ENCODE measurements at regions not wholly inside any gene's neighbourhood (a gene's known extent, or its start where the extent isn't known, plus 50 kb on each side); places are given as distances from the start of the nearest gene placed in this dataset.
"Not testable (repeated sequence)": the region's sequence is repeated elsewhere in the genome, so short reads cannot be mapped to it uniquely, and the experiment has no call there.

GRCh38 chr11:67940440-67940839 is 63.5 kb downstream of the UNC93B1 start:
- not testable (repeated sequence) for H3K4me3 ChIP-seq (ENCODE audit: low read depth in 1 of 2, low read length in 2 of 2); H3K27me3 ChIP-seq (ENCODE audit: control insufficient read depth in 1 of 2, insufficient read depth in 2 of 2, low read length in 2 of 2); H3K36me3 ChIP-seq (ENCODE audit: insufficient read depth, low read length); H3K9ac ChIP-seq (ENCODE audit: low read length); H3K4me1 ChIP-seq (ENCODE audit: insufficient read depth, low read length); H3K27ac ChIP-seq (ENCODE audit: low read depth, low read length); H3K9me3 ChIP-seq (ENCODE audit: low read length)

DNA sequence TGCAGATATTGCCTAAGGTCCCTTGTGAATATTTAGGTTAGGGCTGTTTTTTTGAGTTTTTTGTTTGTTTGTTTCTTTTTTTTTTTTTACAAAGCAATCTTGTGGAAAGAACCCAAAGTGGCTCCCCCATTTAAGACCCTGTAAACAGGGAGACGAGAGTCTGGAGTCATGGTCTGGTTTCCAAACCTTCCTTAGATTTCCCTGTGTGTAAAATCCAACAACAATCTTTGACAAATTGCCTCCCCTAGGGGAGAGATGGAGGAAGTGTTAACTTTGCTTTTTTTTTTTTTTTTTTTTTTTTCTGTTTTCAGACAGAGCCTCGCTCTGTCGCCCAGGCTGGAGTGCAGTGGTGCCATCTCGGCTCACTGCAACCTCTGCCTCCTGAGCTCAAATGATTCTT is 64.9 kb downstream of the UNC93B1 start:
- H3K9ac ChIP-seq (ENCODE audit: low read length); H3K9me3 ChIP-seq (ENCODE audit: low read length); H3K4me1 ChIP-seq (ENCODE audit: insufficient read depth, low read length); H3K27me3 ChIP-seq (ENCODE audit: control insufficient read depth in 1 of 2, insufficient read depth in 2 of 2, low read length in 2 of 2); H3K27ac ChIP-seq (ENCODE audit: low read depth, low read length); H3K4me3 ChIP-seq (ENCODE audit: low read depth in 1 of 2, low read length in 2 of 2); H3K36me3 ChIP-seq (ENCODE audit: insufficient read depth, low read length): not testable (repeated sequence)

GRCh38 chr11:67938371-67938770 is 65.5 kb downstream of the UNC93B1 start:
- H3K27me3 ChIP-seq (ENCODE audit: control insufficient read depth in 1 of 2, insufficient read depth in 2 of 2, low read length in 2 of 2); H3K4me3 ChIP-seq (ENCODE audit: low read depth in 1 of 2, low read length in 2 of 2); H3K27ac ChIP-seq (ENCODE audit: low read depth, low read length); H3K4me1 ChIP-seq (ENCODE audit: insufficient read depth, low read length); H3K36me3 ChIP-seq (ENCODE audit: insufficient read depth, low read length); H3K9ac ChIP-seq (ENCODE audit: low read length); H3K9me3 ChIP-seq (ENCODE audit: low read length): not testable (repeated sequence)

DNA sequence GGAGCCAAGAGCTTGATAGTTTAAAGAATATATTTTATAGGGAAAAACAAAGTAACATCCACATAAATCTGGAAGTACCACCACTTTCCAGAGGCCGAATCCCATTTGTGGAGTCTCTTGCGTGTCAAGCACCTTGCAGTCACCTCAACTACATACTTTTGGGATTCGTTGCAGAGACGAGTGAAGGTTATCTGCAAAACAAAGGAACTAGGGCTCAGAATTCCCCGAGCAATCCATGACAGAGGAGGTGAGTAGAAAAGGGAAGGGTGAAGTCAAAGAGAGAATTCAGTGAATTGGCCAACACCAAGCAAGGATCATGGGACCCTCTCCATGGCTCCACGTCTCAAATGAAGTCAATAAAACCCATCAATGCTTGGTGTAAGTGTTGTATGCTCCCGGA is 80.3 kb downstream of the UNC93B1 start:
- H3K27me3 ChIP-seq (ENCODE audit: control insufficient read depth in 1 of 2, insufficient read depth in 2 of 2, low read length in 2 of 2); H3K9ac ChIP-seq (ENCODE audit: low read length); H3K9me3 ChIP-seq (ENCODE audit: low read length); H3K27ac ChIP-seq (ENCODE audit: low read depth, low read length); H3K4me3 ChIP-seq (ENCODE audit: low read depth in 1 of 2, low read length in 2 of 2); H3K36me3 ChIP-seq (ENCODE audit: insufficient read depth, low read length); H3K4me1 ChIP-seq (ENCODE audit: insufficient read depth, low read length): not testable (repeated sequence)

DNA sequence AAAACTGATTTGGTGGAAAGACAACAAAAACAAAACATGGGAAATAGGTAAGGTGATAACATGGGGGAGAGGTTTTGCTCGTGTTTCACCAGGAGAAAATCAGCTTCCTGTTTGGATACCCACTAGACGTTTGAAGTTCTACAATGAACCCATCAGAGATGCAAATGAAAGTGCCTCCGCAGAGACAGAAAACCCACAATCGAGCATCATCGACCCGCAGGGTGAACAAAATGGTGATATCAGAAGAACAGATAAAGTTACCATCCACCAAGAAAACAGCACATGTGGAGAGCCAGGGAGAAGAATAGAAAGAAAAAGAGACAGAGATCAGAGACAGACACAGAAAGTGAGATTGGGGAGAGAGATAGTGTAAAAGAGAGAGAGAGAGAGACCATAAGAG is 83.4 kb downstream of the UNC93B1 start:
- H3K27ac ChIP-seq (ENCODE audit: low read depth, low read length); H3K9ac ChIP-seq (ENCODE audit: low read length); H3K4me3 ChIP-seq (ENCODE audit: low read depth in 1 of 2, low read length in 2 of 2); H3K4me1 ChIP-seq (ENCODE audit: insufficient read depth, low read length); H3K27me3 ChIP-seq (ENCODE audit: control insufficient read depth in 1 of 2, insufficient read depth in 2 of 2, low read length in 2 of 2); H3K9me3 ChIP-seq (ENCODE audit: low read length); H3K36me3 ChIP-seq (ENCODE audit: insufficient read depth, low read length): not testable (repeated sequence)

- H3K4me3 ChIP-seq (ENCODE audit: low read depth in 1 of 2, low read length in 2 of 2); H3K36me3 ChIP-seq (ENCODE audit: insufficient read depth, low read length); H3K27me3 ChIP-seq (ENCODE audit: control insufficient read depth in 1 of 2, insufficient read depth in 2 of 2, low read length in 2 of 2); H3K4me1 ChIP-seq (ENCODE audit: insufficient read depth, low read length); H3K9ac ChIP-seq (ENCODE audit: low read length); H3K9me3 ChIP-seq (ENCODE audit: low read length); H3K27ac ChIP-seq (ENCODE audit: low read depth, low read length): not testable (repeated sequence)
Observed at GRCh38 chr11:67912184-67912583, 91.7 kb downstream of the UNC93B1 start.

DNA sequence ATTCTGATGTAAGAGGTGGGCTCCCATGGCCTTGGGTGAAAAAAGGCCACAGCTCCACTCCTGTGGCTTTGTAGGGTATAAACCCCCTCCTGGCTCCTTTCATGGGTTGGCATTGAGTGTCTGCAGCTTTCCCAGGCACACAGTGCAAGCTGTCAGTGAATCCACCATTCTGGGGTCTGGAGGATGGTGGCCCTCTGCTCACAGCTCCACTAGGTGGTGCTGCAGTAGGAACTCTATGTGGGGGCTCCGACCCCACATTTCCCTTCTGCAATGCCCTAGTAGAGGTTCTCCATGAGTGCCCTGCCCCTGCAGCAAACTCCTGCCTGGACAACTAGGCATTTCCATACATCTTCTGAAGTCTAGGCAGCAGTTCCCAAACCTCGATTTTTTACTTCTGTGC is 92.7 kb downstream of the UNC93B1 start:
- H3K4me1 ChIP-seq (ENCODE audit: insufficient read depth, low read length); H3K4me3 ChIP-seq (ENCODE audit: low read depth in 1 of 2, low read length in 2 of 2); H3K27me3 ChIP-seq (ENCODE audit: control insufficient read depth in 1 of 2, insufficient read depth in 2 of 2, low read length in 2 of 2); H3K9ac ChIP-seq (ENCODE audit: low read length); H3K9me3 ChIP-seq (ENCODE audit: low read length); H3K27ac ChIP-seq (ENCODE audit: low read depth, low read length); H3K36me3 ChIP-seq (ENCODE audit: insufficient read depth, low read length): not testable (repeated sequence)

DNA sequence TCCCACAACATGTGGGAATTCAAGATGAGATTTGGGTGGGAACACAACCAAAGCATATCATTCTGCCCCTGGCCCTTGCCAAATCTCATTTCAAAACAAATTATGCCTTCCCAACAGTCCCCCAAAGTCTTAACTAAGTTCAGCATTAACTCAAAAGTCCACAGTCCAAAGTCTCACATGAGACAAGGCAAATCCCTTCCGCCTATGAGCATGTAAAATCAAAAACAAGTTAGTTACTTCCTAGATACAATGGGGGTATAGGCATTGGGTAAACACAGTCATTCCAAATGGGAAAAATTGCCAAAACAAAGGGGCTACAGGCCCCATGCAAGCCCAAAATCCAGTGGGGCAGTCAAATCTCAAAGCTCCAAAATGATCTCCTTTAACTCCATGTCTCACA is 93.1 kb downstream of the UNC93B1 start:
- H3K4me1 ChIP-seq (ENCODE audit: insufficient read depth, low read length); H3K27ac ChIP-seq (ENCODE audit: low read depth, low read length); H3K4me3 ChIP-seq (ENCODE audit: low read depth in 1 of 2, low read length in 2 of 2); H3K9me3 ChIP-seq (ENCODE audit: low read length); H3K36me3 ChIP-seq (ENCODE audit: insufficient read depth, low read length); H3K9ac ChIP-seq (ENCODE audit: low read length); H3K27me3 ChIP-seq (ENCODE audit: control insufficient read depth in 1 of 2, insufficient read depth in 2 of 2, low read length in 2 of 2): not testable (repeated sequence)

- not testable (repeated sequence) for H3K36me3 ChIP-seq (ENCODE audit: insufficient read depth, low read length); H3K27me3 ChIP-seq (ENCODE audit: control insufficient read depth in 1 of 2, insufficient read depth in 2 of 2, low read length in 2 of 2); H3K4me1 ChIP-seq (ENCODE audit: insufficient read depth, low read length); H3K4me3 ChIP-seq (ENCODE audit: low read depth in 1 of 2, low read length in 2 of 2); H3K9ac ChIP-seq (ENCODE audit: low read length); H3K27ac ChIP-seq (ENCODE audit: low read depth, low read length); H3K9me3 ChIP-seq (ENCODE audit: low read length)
Observed at GRCh38 chr11:67906969-67907368, 96.9 kb downstream of the UNC93B1 start.

GRCh38 chr11:67899462-67899861 is 104.4 kb downstream of the UNC93B1 start:
- H3K9ac ChIP-seq (ENCODE audit: low read length); H3K4me3 ChIP-seq (ENCODE audit: low read depth in 1 of 2, low read length in 2 of 2); H3K27me3 ChIP-seq (ENCODE audit: control insufficient read depth in 1 of 2, insufficient read depth in 2 of 2, low read length in 2 of 2); H3K4me1 ChIP-seq (ENCODE audit: insufficient read depth, low read length); H3K27ac ChIP-seq (ENCODE audit: low read depth, low read length); H3K36me3 ChIP-seq (ENCODE audit: insufficient read depth, low read length); H3K9me3 ChIP-seq (ENCODE audit: low read length): not testable (repeated sequence)

GRCh38 chr11:67893487-67893886 is 110.4 kb downstream of the UNC93B1 start:
- not testable (repeated sequence) for H3K4me1 ChIP-seq (ENCODE audit: insufficient read depth, low read length); H3K27me3 ChIP-seq (ENCODE audit: control insufficient read depth in 1 of 2, insufficient read depth in 2 of 2, low read length in 2 of 2); H3K27ac ChIP-seq (ENCODE audit: low read depth, low read length); H3K9me3 ChIP-seq (ENCODE audit: low read length); H3K36me3 ChIP-seq (ENCODE audit: insufficient read depth, low read length); H3K9ac ChIP-seq (ENCODE audit: low read length); H3K4me3 ChIP-seq (ENCODE audit: low read depth in 1 of 2, low read length in 2 of 2)

GRCh38 chr11:67889646-67890045 is 114.3 kb downstream of the UNC93B1 start:
- not testable (repeated sequence) for H3K9me3 ChIP-seq (ENCODE audit: low read length); H3K36me3 ChIP-seq (ENCODE audit: insufficient read depth, low read length); H3K4me1 ChIP-seq (ENCODE audit: insufficient read depth, low read length); H3K9ac ChIP-seq (ENCODE audit: low read length); H3K4me3 ChIP-seq (ENCODE audit: low read depth in 1 of 2, low read length in 2 of 2); H3K27me3 ChIP-seq (ENCODE audit: control insufficient read depth in 1 of 2, insufficient read depth in 2 of 2, low read length in 2 of 2); H3K27ac ChIP-seq (ENCODE audit: low read depth, low read length)

DNA sequence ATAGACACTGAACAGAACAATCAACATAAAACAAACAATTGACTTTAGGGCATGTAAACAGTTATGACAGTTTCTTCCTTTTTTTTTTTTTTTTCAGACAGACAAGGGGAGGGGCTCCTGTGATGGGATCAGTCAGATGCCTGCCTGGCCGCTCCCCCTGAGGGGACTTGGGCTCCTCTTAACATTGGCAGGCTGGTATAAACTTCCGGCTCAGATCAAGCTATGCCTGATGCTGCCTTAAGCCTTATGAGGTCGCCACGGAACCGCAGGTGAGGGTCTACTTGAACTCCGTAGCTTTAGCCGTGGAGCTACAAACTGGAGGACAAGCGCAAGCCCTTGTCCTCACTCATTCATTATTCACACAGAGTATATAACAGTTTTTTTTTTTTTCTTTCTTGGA is 115.8 kb downstream of the UNC93B1 start:
- H3K4me3 ChIP-seq (ENCODE audit: low read depth in 1 of 2, low read length in 2 of 2); H3K4me1 ChIP-seq (ENCODE audit: insufficient read depth, low read length); H3K27ac ChIP-seq (ENCODE audit: low read depth, low read length); H3K27me3 ChIP-seq (ENCODE audit: control insufficient read depth in 1 of 2, insufficient read depth in 2 of 2, low read length in 2 of 2); H3K36me3 ChIP-seq (ENCODE audit: insufficient read depth, low read length); H3K9me3 ChIP-seq (ENCODE audit: low read length); H3K9ac ChIP-seq (ENCODE audit: low read length): not testable (repeated sequence)
